HCT116 (cell line): ENCODE measurements at regions not wholly inside any gene's neighbourhood (a gene's known extent, or its start where the extent isn't known, plus 50 kb on each side); places are given as distances from the start of the nearest gene placed in this dataset.
"Not testable (repeated sequence)": the region's sequence is repeated elsewhere in the genome, so short reads cannot be mapped to it uniquely, and the experiment has no call there.

Source experiments
- CEBPB ChIP-seq: IDR thresholded peaks from 2 replicates; pipeline ENCODE4 v1.6.1; 2012; ENCODE audit warnings: low read depth
- CTCF ChIP-seq, 3 experiments: fragments of 200-600 bp in 1 of 3; sonication (generic) in 1 of 3; IDR thresholded peaks in 2 of 3; conservative IDR thresholded peaks in 1 of 3; 2 replicates each; pipeline ENCODE4 v1.5.1; 2012 to 2017; ENCODE audit warnings: low read depth in 2 of 3, low read length in 2 of 3, antibody characterized with exemption in 1 of 3, borderline replicate concordance in 1 of 3, control low read depth in 1 of 3, mild to moderate bottlenecking in 1 of 3, mixed read lengths in 1 of 3, mixed run types in 1 of 3, moderate library complexity in 1 of 3; ENCODE audit not compliant: insufficient read depth in 1 of 3
- ELF1 ChIP-seq: IDR thresholded peaks from 2 replicates; pipeline ENCODE4 v1.6.1; 2012; ENCODE audit warnings: low read depth, borderline replicate concordance
- EZH2 ChIP-seq: fragments of 200-600 bp; sonication (generic); IDR thresholded peaks from 2 replicates; pipeline ENCODE4 v1.6.1; 2017; ENCODE audit warnings: antibody characterized with exemption, mixed run types
- EZH2phosphoT487 ChIP-seq: fragments of 200-600 bp; IDR thresholded peaks from 2 replicates; pipeline ENCODE4 v1.6.1; 2018; ENCODE audit warnings: antibody characterized with exemption, borderline replicate concordance
- MAX ChIP-seq: IDR thresholded peaks from 2 replicates; pipeline ENCODE4 v1.6.1; 2012
- POLR2A ChIP-seq: IDR thresholded peaks from 2 replicates; pipeline ENCODE4 v1.7.0; 2011; ENCODE audit warnings: borderline replicate concordance; ENCODE audit not compliant: insufficient read depth, insufficient read length; ENCODE audit errors: extremely low read depth
- POLR2AphosphoS5 ChIP-seq: IDR thresholded peaks from 2 replicates; pipeline ENCODE4 v1.6.1; 2011; ENCODE audit warnings: mild to moderate bottlenecking, low read depth, low read length, moderate library complexity

- TF ChIP-seq POLR2A; EZH2phosphoT487; CTCF (IDR thresholded peaks at IDR 0.05 in 2 of 3, conservative IDR thresholded peaks at IDR 0.05 in 1 of 3; ENCODE audit: borderline replicate concordance in 1 of 3, insufficient read depth in 1 of 3, low read depth in 2 of 3, low read length in 2 of 3); EZH2; CEBPB; MAX; ELF1; POLR2AphosphoS5: not testable (repeated sequence)
Measured at GRCh38 chrX:82812902-82813301, 695.2 kb upstream of the POU3F4 start.
